ENCODE measurements at regions not wholly inside any gene's neighbourhood (a gene's known extent, or its start where the extent isn't known, plus 50 kb on each side); places are given as distances from the start of the nearest gene placed in this dataset.
"Not testable (repeated sequence)": the region's sequence is repeated elsewhere in the genome, so short reads cannot be mapped to it uniquely, and the experiment has no call there.

DNA sequence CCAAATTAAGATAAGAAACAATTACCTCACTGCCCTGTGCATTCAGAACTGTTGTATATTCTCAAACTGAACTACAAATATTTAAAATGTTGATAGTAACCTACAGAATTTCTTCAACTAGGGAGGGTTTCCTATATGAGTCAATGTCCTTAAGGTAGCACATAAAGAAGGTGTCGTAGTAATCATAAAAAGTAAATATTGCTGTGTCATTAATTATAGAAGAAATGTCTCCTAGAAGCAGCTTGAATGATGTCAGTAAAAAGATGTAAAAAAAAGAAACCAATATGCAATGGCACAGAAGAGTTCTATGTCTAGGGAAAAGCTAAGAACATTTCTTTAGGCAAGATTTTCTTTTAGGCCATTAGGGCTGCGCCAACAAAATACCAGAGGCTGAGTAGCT is 559.6 kb upstream of the EPHA5 start:
- no peak for DNase-seq

DNA sequence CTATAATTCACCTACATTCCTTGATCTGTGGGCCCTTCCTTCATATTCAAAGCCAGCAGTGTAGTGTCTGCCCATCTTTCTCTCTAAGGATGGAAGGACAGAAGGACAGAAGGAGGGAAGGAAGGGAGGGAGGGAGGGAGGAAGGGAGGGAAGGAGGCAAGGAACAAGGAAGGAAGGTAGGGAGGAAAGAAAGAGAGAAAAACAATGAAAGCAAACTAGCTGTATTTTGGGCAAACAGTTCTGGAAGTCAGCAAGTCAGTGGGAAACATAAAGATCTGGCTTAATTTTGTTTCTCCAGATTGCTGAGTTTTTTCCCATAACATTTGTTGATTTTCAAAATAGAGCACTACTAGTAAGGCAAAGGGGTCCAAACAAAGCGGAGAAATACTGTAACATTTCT is 555.2 kb upstream of the EPHA5 start:
- DNase-seq: no peak

DNA sequence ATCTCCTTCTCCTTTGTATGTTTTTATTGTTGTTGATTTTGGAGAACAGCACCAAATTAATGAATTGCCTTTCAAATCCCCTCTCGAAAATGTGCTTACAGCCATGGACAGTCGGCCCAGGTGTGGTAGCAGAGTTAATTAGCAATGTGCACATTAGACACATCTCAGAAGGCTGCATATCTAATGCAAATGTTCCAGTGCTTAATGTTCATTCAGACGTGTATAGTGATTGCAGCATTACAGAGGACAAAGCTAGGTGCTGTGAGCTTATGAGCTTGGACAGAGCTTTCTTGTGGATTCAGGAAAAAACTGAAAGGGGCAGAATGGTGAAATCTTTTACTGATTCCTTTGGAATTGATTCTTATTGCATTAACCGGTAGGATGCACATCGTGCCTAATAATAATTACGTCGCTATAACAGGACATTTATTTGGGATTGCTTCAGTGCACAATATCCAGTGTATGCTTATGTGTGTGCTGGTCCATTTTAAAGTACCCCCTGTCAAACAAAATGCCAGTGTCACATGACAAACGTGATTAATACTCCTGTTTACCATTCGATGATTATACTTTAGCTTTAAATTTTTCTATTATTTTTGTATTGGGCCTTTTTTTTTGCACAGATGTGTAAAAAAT is 552.9 kb upstream of the EPHA5 start:
- no peak for DNase-seq

DNA sequence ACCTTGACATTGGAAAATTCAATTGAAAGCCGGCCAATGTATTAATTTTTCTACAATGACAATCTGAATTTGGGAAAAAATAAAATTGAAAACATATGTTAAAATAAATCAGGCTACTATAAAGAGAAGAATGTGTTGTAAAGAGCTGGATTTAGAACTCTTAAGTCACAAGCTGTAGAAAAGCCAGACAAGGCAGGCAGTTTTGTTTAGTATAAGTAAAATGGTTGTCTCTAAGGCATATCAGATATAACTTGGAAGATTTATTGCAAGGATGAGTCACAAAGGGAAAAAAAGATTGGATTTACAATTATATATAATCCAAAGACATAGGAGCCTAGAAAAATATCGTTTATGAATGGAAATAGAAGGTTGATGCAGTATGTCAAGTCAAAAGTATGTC is 549.1 kb upstream of the EPHA5 start:
- no peak for DNase-seq

DNA sequence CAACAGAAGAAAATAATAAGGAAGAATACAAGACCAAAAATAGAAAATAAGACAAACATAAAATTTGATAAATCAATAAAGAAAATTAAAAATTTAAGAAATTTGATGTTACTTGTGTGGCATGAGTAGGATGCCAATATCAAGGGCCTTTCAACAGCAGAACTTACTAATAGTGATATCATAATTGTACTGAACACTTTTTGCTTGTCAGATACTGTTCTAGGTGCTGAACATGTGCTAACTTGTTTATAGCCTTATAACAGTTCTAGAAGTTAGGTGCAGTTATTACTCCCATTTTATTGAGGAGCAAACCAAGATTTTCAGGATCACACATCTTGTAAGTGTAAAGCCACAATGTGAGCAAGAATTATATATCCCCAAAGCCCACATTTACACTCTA is 546.0 kb upstream of the EPHA5 start:
- DNase-seq: no peak

DNA sequence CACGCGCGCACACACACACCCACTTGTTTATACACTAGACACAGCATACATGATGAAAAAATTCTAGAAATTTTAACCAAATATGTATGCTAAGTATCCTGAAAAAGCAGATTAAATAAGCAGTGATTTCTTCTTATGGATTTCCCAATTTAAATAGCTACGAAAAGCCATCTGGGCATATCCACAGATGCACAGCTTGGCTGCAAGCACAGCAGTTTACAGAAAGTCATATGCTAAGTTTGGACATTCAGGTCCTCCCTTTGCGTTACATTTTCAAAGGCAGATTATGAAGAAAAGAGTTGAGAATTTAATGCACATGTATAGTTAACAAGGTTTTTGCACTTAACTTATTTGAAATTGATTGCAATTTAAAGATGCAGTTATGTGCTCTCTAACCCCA is 542.2 kb upstream of the EPHA5 start:
- no peak for DNase-seq

DNA sequence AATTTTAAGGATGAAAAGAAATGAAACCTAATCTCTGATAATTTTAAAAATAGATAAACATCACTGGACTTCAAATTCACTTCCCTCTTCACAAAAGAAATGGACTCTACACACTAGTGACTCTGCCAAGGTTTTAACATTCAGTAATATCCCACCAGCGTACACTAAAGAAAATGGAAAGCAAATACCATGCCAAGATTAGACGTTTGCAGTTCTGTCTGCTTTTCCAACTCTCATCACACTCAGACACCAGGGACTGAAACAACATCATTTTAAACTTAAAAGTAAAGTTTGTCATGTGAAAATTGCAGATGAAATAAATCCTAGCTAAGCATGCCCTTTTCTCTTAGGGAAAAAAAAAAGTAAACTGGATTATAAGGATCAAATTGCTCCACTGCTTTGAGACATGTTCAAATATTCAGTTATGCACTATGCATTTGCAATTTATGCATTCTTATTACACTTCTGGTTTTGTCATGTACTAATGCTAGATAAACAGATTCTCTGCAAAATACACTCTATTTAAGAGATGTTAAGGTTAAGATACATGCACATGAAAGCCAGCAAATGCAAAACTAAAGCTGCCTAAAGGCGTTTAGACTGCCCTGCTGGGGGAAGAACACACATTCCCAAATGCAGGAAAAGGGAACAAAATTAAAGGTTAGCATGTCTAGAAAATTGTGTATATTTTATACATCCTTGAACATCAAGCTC is 534.4 kb upstream of the EPHA5 start:
- no peak for DNase-seq

DNA sequence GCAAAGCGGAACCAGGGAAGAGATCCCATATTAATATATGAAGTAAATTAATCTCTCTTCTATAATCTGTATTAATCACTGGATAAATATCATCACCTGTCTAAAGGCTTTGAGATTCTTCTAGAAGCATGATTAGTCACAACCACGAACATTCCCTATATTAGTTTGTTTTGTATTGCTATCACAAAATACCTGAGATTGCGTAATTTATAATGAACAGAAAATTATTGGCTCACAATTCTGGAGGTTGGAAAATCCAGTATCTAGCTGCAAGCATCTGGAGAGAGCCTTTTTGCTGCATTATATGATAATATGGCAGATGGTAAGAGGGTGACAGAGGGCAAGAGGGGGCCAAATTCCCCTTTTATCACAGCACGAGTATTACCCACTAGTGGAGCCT is 532.6 kb upstream of the EPHA5 start:
- no peak for DNase-seq

DNA sequence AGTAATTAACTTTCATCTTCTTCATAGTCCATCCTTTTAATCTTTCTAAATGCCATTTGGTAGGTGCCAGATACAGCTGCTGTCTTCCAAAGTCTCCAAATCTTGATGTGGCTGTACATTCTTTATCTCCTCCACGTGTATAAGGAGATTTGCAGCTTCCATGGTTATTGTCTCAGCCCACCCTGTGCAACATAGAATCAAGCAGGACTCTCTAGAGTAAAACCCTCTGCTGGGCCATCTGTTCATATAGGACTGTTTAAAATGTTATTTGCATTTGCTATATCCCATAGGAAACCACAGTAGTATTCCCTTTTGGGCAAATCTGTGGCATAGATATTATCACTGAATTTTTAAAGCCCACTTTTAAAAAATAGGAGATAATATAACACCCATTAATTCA is 527.2 kb upstream of the EPHA5 start:
- DNase-seq: no peak

DNA sequence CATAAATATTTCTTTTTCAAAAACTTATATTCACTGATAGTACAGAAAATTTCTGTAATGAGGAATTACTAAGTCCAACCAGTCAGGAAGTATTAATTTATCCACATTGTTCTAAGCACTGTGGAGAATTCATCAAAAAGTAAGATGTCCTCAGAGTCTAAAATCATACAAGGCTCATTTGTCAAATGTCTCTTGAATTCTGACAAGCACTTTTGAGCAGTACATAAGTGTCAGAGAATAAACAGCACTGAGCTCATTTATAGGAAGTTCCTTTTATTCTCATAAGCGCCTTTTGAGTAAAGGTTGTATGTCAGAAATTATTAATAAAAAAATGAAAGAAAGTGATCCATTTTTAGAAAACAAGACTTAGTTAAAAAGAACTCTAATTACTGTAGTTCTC is 523.2 kb upstream of the EPHA5 start:
- DNase-seq: no peak

DNA sequence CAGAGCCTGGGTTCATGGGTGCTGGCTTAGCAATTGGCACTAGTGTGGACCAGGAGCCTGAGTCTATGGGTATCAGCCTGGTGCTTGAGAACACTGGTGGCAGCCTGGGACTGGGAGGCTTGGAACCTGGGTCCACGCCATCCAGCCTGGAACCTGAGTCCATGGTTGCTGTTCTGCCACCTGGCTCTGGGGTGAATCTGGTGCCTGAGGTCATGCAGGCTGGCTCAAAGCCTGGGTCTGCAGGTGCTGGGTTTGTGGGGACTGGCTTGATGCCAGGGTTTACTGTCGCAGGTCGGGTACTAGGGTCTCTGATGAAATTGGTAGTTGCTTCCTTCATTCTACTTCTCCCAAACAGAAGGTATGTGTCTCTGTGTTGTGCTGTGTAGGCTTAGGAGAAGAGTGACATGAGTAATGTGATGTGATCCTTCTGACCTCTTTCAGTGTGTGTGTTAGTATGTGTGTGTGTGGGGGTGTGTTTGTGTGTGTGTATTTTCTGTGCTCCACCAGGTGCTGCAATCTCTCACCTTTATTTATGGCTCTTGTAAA is 517.0 kb upstream of the EPHA5 start:
- DNase-seq: no peak

DNA sequence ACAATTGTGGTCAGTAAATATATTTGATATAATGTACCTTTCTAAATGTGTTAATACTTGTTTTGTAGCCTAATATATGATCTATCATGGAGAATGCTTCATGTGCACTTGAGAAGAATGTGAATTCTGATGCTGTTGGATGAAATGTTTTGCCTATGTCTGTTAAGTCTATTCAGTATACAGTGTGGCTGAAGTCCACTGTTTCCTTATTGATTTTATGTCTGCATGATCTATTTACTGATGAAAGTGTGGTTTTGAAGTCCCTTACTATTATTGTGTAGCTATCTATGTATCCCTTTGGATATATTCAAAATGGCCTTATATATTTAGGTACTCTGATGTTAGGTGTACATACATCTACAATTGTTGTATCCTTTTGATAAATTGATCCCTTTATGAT is 515.8 kb upstream of the EPHA5 start:
- no peak for DNase-seq

DNA sequence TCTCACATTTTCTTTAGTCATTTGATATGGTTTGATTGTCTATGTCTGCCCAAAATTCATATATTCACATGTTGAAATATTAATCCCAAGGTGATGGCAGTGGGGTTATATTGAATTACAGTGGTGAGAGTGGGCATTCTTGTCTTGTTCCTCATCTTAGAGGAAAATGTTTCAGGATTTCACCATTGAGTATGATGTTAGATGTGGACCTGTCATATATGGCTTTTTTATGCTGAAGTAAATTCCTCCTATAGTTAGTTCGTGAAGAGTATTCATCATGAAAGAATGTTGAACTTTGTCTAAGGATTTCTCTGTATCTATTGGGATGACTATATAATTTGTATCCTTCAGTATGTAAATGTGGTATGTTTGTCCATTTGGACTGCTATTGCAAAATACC is 512.3 kb upstream of the EPHA5 start:
- no peak for DNase-seq

DNA sequence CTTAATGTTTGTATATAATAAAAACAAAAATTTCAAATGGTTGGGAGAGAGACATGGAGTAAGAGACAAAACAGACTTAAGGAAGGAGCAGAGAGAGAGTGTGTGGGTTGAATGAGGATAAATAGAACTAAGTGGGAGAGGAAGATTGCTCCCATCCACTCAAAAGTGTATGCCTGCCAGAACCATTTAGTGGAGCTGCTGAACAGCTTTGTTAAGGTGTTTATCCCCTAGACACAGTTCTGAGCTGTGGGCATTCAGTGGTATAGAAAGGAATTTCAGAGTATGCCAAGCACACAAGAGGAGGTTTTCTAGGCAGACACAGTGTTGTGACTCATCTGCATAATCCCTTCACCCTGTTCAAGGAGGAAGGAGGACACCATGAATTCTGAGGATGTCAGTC is 508.6 kb upstream of the EPHA5 start:
- DNase-seq: no peak

DNA sequence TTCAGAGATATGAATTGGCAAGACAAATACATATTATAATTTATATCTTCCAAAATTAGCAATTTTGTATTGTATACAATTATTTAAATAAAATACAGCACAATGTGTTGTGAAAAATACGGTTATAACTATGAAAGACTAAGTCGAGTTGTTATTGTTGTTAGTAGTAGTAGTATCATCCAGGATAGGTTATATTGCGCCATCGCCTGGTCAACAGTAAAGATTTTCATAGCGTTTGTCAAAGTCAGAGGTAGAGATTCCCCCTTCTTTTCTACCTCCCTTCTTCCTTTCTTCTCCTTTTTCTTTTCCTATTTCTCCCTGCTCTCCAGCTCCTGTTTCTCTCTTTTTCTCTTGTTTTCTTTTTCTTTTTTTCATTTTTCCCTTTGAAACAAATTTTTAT is 499.1 kb upstream of the EPHA5 start:
- DNase-seq: peak in 1 of 2 experiments; percentile 1

DNA sequence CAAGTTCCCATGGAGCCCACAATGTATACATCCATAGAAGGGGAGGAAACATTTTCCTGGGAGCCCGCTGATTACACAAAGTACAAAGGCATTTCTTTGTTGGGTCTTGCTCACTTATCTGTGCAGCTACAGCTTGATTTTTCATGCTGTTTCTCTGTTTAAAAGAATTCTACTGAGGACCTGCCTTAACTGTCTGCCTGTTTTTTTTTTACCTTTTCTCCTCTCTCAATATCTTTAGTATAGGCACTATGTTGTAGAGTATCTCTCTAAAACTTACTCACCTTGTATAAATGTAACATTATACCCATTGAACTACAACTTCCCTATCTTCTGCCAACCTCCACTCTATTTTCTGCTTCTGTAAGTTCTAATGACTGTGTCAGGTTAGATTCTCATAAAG is 494.6 kb upstream of the EPHA5 start:
- DNase-seq: no peak

DNA sequence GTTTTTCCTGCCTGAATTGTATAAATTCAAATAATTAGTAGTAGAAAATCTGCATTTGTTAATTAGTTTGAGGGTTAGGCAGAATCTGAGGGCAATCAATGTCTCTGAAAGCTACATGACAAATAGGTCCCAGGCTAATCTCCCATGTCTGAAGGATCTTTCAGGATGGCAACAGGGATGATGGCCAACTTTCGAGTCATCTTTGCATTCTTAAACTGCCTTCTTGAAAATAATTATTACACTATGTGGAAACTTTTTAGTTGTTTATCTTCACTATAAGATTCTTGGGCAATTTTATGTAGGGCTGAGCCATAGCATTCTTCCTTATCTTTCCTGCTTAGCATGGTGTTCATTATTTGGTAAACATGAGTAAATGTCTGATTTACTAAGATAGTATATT is 490.3 kb upstream of the EPHA5 start:
- DNase-seq: no peak

DNA sequence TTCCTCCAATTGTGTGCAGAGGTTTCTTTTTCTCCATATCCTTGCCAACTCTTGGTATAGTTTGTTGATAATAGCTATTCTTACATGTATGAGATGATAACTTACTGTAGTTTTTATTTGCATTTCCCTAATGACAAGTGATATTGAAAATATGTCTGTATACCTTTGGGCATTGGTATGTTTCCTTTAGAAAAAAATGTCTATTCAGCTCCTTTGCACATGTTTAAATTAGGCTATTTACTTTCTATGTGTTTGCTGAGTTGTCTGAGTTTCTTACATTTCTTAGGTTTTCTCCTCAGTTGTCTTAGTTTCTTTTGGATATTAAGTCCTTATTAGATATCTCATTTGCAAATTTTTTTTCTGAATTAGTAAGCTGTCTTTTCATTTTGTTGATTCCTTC is 487.3 kb upstream of the EPHA5 start:
- DNase-seq: no peak

DNA sequence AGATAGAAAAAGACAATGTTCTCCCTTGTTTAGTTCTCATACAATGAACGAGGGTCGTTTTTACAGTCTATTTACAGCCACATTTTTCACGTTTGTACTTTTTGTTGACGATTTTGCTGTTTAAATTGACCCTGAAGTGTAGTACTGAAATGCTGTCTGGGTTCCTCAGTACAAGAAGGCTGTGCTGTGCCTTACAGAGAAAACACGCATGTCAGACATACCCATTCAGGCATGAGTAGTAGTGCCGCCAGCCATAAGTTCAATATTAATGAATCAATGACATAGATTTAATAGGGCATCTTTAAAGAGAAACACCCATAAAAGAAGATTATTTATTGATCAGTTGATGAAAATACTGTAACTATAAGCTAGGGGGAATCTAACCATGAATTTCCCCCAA is 459.8 kb upstream of the EPHA5 start:
- DNase-seq: no peak

DNA sequence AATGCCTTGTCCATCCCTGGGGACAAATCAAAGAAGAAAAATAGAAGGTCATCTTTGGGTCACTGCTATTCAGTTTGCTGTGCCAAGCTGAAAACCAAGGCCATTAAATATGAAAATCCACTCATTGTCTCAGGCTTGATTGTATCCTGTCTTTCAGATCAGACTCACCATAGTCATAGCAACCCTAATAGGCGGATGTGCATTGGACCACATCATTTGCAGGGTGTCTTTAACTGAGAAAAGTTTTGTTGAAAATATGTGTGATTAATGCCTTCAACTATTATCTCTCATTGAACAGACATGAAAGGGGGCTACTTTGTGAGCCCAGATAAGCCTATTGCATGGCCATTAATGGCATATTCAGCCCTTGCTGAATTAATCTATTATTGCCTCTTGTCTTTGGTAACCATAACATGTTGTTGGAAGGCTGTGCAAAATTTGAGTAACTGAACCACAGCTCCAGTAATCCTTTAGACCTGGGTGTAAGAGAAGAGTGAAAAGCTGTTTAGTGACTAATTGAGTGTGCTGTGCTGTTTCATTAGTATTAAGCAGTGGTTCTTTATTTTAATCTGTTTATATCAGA is 453.6 kb upstream of the EPHA5 start:
- no peak for DNase-seq

DNA sequence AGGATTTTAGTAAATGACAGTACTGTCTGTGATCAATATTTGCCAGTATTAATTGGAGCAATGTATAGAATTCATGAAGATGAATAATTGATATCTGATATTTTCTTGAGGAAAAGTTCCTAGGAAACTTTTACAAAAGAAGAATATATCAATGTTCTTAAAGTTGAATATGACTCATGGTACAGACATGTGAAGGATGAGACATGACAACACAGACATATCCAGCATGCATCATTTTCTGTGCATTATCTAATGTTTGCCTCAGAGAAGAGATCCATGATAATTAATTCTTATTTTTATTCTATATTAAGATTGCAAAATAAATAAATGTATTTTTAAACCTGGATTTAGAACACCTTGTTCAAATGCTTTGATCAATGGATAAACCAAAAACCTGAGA is 452.9 kb upstream of the EPHA5 start:
- no peak for DNase-seq

DNA sequence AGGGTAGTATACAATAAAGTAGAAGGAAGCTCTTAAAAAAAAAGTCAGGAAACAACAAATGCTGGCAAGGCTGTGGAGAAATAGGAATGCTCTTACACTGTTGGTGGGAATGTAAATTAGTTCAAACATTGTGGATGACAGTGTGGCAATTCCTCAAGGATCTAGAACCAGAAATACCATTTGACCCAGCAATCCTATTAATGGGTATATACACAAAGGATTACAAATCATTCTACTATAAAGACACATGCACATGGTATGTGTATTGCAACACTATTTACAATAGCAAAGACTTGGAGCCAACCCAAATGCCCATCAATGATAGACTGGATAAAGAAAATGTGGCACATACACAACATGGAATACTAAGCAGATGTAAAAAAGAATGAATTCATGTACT is 444.9 kb upstream of the EPHA5 start:
- not testable (repeated sequence) for DNase-seq

DNA sequence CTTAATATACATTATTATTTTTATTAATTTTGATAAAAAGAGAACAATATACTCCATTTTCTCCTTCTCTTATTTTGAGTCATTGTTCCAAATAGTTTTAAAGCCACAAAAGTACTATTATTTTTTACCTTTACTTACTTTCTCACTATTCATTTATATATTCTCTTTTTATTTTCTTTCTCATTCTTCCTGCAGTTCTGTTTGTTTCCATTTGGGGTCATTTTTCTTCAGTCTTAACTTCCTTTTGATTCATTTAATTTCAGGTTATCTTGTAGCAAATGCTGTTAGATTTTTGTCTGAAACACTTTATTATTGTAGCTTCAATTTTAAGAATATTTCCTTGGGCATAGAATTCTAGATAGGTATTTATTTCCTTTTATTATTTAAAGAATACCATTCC is 438.6 kb upstream of the EPHA5 start:
- peak in 1 of 2 experiments; percentile 5 for DNase-seq

DNA sequence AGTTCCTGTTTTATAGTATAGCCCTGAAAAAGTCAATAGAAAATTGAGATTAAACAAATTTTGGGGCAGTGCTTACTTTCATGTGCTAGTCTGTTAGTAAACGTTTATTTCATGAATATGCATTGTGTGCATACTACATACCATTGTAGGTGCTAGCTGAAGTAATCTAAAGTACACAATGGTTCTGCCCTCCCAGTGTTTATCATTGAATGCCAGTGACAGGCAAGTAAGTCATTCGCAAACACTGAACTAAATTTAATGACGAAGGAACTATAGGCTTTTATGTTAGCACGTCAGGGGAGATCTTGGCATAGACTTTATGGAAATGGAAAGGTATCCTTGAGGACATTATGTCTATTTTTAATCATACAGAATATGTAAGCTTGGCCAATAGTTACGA is 426.9 kb upstream of the EPHA5 start:
- DNase-seq: no peak

DNA sequence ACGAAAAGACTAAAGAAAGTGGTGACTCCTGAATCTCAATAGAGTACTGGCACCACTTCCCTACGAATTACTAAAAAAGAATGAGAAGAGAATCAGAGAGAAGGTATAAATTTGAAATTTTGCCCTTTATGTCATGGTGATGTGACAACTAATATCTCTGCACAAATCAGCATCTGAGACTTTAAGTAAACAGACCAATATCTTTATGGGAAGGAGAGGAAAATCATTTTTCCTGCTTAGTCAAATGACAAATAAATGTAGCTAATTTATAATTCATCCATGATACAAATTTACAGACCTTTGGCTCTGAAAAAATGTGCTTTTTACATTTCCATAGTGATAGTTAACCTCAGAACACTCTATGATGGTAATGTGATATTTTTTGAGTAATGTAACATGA is 424.8 kb upstream of the EPHA5 start:
- no peak for DNase-seq
